BJ (cell line): ENCODE measurements at regions not wholly inside any gene's neighbourhood (a gene's known extent, or its start where the extent isn't known, plus 50 kb on each side); places are given as distances from the start of the nearest gene placed in this dataset.

Experiments
- CTCF ChIA-PET: fragments of 350-600 bp; formaldehyde crosslinking; extraction: SDS; loops from one replicate; lab custom pipeline; 2021; ENCODE audit warnings: antibody characterized with exemption, inconsistent platforms; lab: Yijun Ruan, JAX
- POLR2A ChIA-PET: fragments of 300-600 bp; sonication (Branson Sonifier 250); formaldehyde crosslinking; extraction: SDS; loops from one replicate; lab custom pipeline; 2021; ENCODE audit warnings: antibody characterized with exemption; lab: Charles Lee
- DNase-seq: peaks from one replicate; pipeline ENCODE4 v3.0.0-alpha.2; 2011; ENCODE audit warnings: low read depth
- H3K27me3 ChIP-seq: 2 replicates; pipeline ENCODE4 v1.6.0; 2011; ENCODE audit warnings: low read length; ENCODE audit not compliant: control insufficient read depth, insufficient read depth
- H3K36me3 ChIP-seq: 2 replicates; pipeline ENCODE4 v1.5.1; 2011; ENCODE audit warnings: low read length; ENCODE audit not compliant: control insufficient read depth, insufficient read depth
- H3K4me3 ChIP-seq: 2 replicates; pipeline ENCODE4 v1.5.1; 2011; ENCODE audit warnings: low read depth, mild to moderate bottlenecking, control low read depth, low read length
- CTCF ChIP-seq: IDR thresholded peaks from 2 replicates; pipeline ENCODE4 v1.5.1; 2011; ENCODE audit warnings: low read depth, mild to moderate bottlenecking, control low read depth, inconsistent platforms, low read length, moderate library complexity; ENCODE audit not compliant: insufficient read depth

GRCh38 chr12:92025462-92026207 is 120.0 kb downstream of the BTG1 start:
- Histone ChIP-seq H3K27me3 (no peaks in the 10 kb centered on the region), H3K36me3 (no peaks in the 10 kb centered on the region), H3K4me3 (no peak overlapping the region)
- POLR2A ChIA-PET = no interaction called here
- TF ChIP-seq CTCF = no peak
- CTCF ChIA-PET = no interaction called here
- DNase-seq = no peak

- H3K36me3 ChIP-seq = no peaks in the 10 kb centered on the region
- TF ChIP-seq CTCF = no peak
- ChIA-PET POLR2A (no interaction called here), CTCF (no interaction called here)
- no peak for DNase-seq
- no peak overlapping the region for H3K4me3 ChIP-seq
- no peaks in the 10 kb centered on the region for H3K27me3 ChIP-seq
These were observed 123.6 kb downstream of the BTG1 start for GRCh38 chr12:92022093-92022492.

- no peak for TF ChIP-seq CTCF
- Histone ChIP-seq H3K36me3 (no peaks in the 10 kb centered on the region), H3K4me3 (no peak overlapping the region), H3K27me3 (no peaks in the 10 kb centered on the region)
- no peak for DNase-seq
- POLR2A ChIA-PET = no interaction called here
- CTCF ChIA-PET = no interaction called here
These were observed 124.0 kb downstream of the BTG1 start for GRCh38 chr12:92021666-92022035.

GRCh38 chr12:92020983-92021665 is 124.5 kb downstream of the BTG1 start:
- POLR2A ChIA-PET = no interaction called here
- DNase-seq = no peak
- CTCF ChIA-PET = no interaction called here
- no peak for TF ChIP-seq CTCF
- Histone ChIP-seq H3K27me3 (no peaks in the 10 kb centered on the region), H3K4me3 (no peak overlapping the region), H3K36me3 (no peaks in the 10 kb centered on the region)

- no peak for DNase-seq
- POLR2A ChIA-PET = interaction anchor here (0.5 kb wide), 1 partner anchor 52 kb away, joined by 17 read pairs; no protein-coding TSS in a partner anchor
- CTCF ChIA-PET = no interaction called here
- Histone ChIP-seq H3K36me3 (no peaks in the 10 kb centered on the region), H3K27me3 (no peaks in the 10 kb centered on the region), H3K4me3 (no peak overlapping the region)
- no peak for TF ChIP-seq CTCF
These were observed 126.0 kb downstream of the BTG1 start for GRCh38 chr12:92019491-92020277.
